Sigmoid colon (tissue), 4 donors: ENCODE measurements at regions not wholly inside any gene's neighbourhood (a gene's known extent, or its start where the extent isn't known, plus 50 kb on each side); places are given as distances from the start of the nearest gene placed in this dataset.

Source experiments
- CTCF ChIP-seq, 4 experiments: fragments of 450-650 bp in 3 of 4; fragments of 200-600 bp in 1 of 4; IDR thresholded peaks; one replicate each; pipeline ENCODE4 v1.5.1; 2016 to 2019; ENCODE audit warnings: antibody characterized with exemption in 4 of 4, mild to moderate bottlenecking in 3 of 4, moderate library complexity in 2 of 4
- EP300 ChIP-seq, 4 donors: sonication (generic); formaldehyde crosslinking; IDR thresholded peaks; one replicate each; pipeline ENCODE4 v1.6.1; 2017; ENCODE audit warnings: antibody characterized with exemption in 4 of 4
- POLR2A ChIP-seq, 2 donors: fragments of 450-650 bp; IDR thresholded peaks; one replicate each; pipeline ENCODE4 v1.6.1; 2016; ENCODE audit warnings: antibody characterized with exemption in 2 of 2, mild to moderate bottlenecking in 2 of 2, moderate library complexity in 2 of 2
- POLR2AphosphoS5 ChIP-seq, 4 donors: sonication (generic); formaldehyde crosslinking; IDR thresholded peaks; one replicate each; pipeline ENCODE4 v1.6.1; 2017; ENCODE audit warnings: antibody characterized with exemption in 4 of 4

GRCh38 chr9:7245976-7246580, 488.3 kb downstream of the KDM4C start:
- TF ChIP-seq CTCF (IDR thresholded peaks at IDR 0.05) (no peak), EP300 (IDR thresholded peaks at IDR 0.05) (no peak), POLR2A (IDR thresholded peaks at IDR 0.05) (no peak), POLR2AphosphoS5 (IDR thresholded peaks at IDR 0.05) (no peak)
